ENCODE measurements at regions not wholly inside any gene's neighbourhood (a gene's known extent, or its start where the extent isn't known, plus 50 kb on each side); places are given as distances from the start of the nearest gene placed in this dataset.

- DNase-seq (ENCODE audit: low spot score) = no peak
- in situ Hi-C loops (cut with HindIII; ENCODE audit: low sequenced_read_pairs) = no loop called here
Measured at GRCh38 chr2:4588606-4589005, 885.2 kb downstream of the DCDC2C start.

DNA sequence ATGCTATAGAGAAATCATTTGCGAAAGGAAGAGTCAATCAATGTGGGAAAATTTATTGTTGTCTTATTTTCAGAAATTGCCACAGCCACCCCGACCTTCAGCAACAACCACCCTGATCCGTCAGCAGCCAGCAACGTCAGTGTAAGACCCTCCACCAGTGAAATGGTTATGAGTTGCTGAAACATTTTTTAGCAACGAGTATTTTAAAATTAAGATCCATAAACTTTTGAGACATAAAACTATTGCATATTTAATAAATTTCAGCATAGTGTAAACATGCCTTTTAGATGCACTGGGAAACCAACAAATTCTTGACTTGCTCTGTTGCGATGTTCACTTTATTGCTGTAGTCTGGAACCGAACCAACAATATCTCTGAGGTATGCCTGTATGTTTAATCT is 887.9 kb downstream of the DCDC2C start:
- DNase-seq (ENCODE audit: low spot score) = no peak
- in situ Hi-C loops (cut with HindIII; ENCODE audit: low sequenced_read_pairs) = no loop called here

GRCh38 chr2:4597400-4597799 is 894.0 kb downstream of the DCDC2C start:
- in situ Hi-C loops (cut with HindIII; ENCODE audit: low sequenced_read_pairs) = no loop called here
- no peak for DNase-seq (ENCODE audit: low spot score)

GRCh38 chr2:4604767-4605166 is 901.4 kb downstream of the DCDC2C start:
- DNase-seq (ENCODE audit: low spot score) = no peak
- in situ Hi-C loops (cut with HindIII; ENCODE audit: low sequenced_read_pairs) = no loop called here

GRCh38 chr2:4618141-4618540 is 914.8 kb downstream of the DCDC2C start:
- in situ Hi-C loops (cut with HindIII; ENCODE audit: low sequenced_read_pairs) = no loop called here
- DNase-seq (ENCODE audit: low spot score) = no peak

GRCh38 chr2:4618630-4619228 is 915.4 kb downstream of the DCDC2C start:
- in situ Hi-C loops (cut with HindIII; ENCODE audit: low sequenced_read_pairs) = no loop called here
- no peak for DNase-seq (ENCODE audit: low spot score)

- in situ Hi-C loops (cut with HindIII; ENCODE audit: low sequenced_read_pairs) = no loop called here
Measured at GRCh38 chr2:4628998-4629501, 925.7 kb downstream of the DCDC2C start.

GRCh38 chr2:4635289-4635688 is 931.9 kb downstream of the DCDC2C start:
- in situ Hi-C loops (cut with HindIII; ENCODE audit: low sequenced_read_pairs) = no loop called here
- DNase-seq (ENCODE audit: low spot score) = no peak

More at GRCh38 chr2:4628998-4629501, 925.7 kb downstream of the DCDC2C start:
- no peak for DNase-seq (ENCODE audit: low spot score)

- DNase-seq (ENCODE audit: low spot score) = no peak
- in situ Hi-C loops (cut with HindIII; ENCODE audit: low sequenced_read_pairs) = no loop called here
Measured at GRCh38 chr2:4653991-4654390, 950.6 kb downstream of the DCDC2C start.

DNA sequence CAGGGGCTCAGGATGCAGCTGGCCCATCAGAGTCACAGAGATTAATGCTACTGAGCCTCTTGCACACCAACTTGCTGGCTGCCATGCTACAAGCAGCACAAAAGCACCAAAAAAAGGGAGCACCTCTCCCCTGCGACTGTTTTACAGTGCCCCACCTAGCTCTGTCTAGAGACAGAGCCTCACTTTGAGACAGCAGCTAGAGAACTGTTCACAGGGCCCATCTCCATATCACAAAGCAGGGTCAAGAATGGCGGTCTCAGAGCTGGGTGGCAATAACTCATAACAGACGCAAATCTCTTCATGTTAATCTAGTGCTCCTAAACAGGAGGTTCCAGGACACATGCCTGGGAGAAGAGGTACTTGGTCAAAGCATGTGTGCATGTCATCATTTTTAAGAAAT is 953.0 kb downstream of the DCDC2C start:
- in situ Hi-C loops (cut with HindIII; ENCODE audit: low sequenced_read_pairs) = no loop called here
- DNase-seq (ENCODE audit: low spot score) = no peak

DNA sequence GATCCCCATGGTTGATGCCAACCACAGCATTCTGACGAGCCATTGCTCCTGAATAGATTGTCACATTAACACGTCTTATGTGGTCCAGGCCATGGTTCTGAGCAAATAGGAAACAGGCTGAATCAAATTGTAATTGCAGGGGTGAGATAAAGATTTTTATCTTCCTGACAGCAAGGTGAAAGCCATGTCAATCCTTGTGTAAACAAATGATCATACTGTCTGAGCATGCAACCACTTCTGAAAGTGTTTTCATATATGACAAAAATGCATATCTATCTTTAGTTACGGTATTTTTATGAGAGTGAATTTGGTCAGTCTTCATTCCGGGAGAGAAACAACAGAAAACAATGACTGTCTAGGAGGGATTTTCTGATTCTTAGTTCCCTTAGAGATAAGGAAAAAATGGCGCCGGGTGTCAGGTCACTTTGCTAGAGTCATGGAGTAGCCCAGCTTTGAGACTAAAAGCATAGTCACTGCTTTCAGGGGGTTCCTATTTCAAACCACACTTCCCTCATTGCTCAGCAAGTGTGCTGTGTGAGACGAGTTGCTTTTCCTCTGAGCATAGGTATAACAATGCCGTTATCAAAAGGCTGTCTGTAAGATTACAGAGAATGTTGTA is 958.9 kb downstream of the DCDC2C start:
- no peak for DNase-seq (ENCODE audit: low spot score)
- in situ Hi-C loops (cut with HindIII; ENCODE audit: low sequenced_read_pairs) = no loop called here

DNA sequence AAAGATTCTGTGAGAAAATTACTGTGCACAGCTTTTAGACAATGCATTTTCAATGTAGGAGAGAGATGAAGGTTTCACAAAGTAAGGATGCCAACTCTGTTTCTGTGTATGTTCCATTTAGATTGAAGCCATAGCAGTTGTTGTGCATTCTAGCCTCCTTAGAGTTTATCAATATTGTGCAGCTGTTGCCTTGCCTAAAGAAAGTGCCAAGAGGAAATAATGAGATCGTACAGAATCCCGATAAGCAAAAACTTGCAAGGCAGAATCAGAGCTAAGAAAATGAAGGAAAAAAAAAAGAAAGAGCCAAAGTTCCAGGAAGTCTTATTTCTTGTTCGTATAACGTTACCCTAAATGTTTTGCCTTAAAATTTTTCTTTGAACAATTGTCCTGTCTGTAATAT is 965.0 kb downstream of the DCDC2C start:
- in situ Hi-C loops (cut with HindIII; ENCODE audit: low sequenced_read_pairs) = no loop called here

GRCh38 chr2:4670331-4670730 is 967.0 kb downstream of the DCDC2C start:
- in situ Hi-C loops (cut with HindIII; ENCODE audit: low sequenced_read_pairs) = no loop called here
- DNase-seq (ENCODE audit: low spot score) = no peak

More for the DNA sequence above, 965.0 kb downstream of the DCDC2C start:
- no peak for DNase-seq (ENCODE audit: low spot score)

DNA sequence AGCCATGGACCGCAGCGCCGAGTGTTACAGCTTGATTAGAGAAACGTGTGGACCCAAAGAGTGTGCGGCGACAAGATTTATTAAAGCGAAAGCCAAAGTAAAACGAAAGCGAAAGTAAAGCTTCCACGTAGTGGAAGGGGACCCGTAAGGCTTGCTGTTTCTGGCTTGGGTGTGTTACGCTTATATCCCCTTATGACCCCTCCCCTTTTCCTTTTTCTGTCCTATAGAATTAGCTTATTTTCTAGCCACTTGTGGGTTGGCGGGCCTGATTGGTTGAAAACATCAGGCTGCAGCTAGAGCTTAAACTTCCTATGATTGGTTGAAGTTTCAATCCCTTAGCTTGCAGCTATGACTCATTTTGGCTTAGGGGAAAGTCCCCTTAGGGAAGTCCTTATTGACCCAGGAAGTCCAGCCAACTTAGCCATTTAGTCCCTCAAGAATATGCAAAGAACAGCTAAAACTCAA is 969.7 kb downstream of the DCDC2C start:
- in situ Hi-C loops (cut with HindIII; ENCODE audit: low sequenced_read_pairs) = no loop called here
- no peak for DNase-seq (ENCODE audit: low spot score)

- no peak for DNase-seq (ENCODE audit: low spot score)
- in situ Hi-C loops (cut with HindIII; ENCODE audit: low sequenced_read_pairs) = no loop called here
Measured at GRCh38 chr2:4674007-4674406, 970.6 kb downstream of the DCDC2C start.

- no peak for DNase-seq (ENCODE audit: low spot score)
- in situ Hi-C loops (cut with HindIII; ENCODE audit: low sequenced_read_pairs) = no loop called here
Measured at GRCh38 chr2:4675295-4675694, 971.9 kb downstream of the DCDC2C start.

GRCh38 chr2:4678927-4679326 is 975.6 kb downstream of the DCDC2C start:
- in situ Hi-C loops (cut with HindIII; ENCODE audit: low sequenced_read_pairs) = no loop called here

GRCh38 chr2:4679391-4679790 is 976.0 kb downstream of the DCDC2C start:
- no peak for DNase-seq (ENCODE audit: low spot score)
- in situ Hi-C loops (cut with HindIII; ENCODE audit: low sequenced_read_pairs) = no loop called here

More at GRCh38 chr2:4678927-4679326, 975.6 kb downstream of the DCDC2C start:
- DNase-seq (ENCODE audit: low spot score) = no peak

GRCh38 chr2:4684921-4685320 is 981.5 kb downstream of the DCDC2C start:
- in situ Hi-C loops (cut with HindIII; ENCODE audit: low sequenced_read_pairs) = no loop called here
- DNase-seq (ENCODE audit: low spot score) = no peak

- DNase-seq (ENCODE audit: low spot score) = no peak
- in situ Hi-C loops (cut with HindIII; ENCODE audit: low sequenced_read_pairs) = no loop called here
Measured at GRCh38 chr2:4690913-4691312, 987.5 kb downstream of the DCDC2C start.

DNA sequence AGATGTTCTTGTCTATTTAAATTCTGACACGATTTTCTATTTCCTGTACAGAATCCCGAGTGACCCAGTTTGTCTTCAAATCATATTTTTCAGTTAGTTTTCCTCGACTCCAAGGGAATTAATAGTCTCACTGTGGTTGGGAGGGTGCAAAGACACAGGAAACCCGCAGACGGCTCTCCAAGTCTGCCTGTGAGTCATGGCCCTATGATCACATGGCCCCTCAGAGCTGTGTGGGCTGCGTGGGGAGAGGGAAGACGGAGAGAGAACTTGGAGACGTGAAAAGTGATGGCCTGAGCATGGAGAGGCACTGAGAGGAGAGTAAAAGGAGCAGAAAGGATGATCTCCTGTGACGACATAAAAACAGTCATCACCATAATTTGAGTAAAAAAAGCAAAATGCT is 989.9 kb downstream of the DCDC2C start:
- no peak for DNase-seq (ENCODE audit: low spot score)
- in situ Hi-C loops (cut with HindIII; ENCODE audit: low sequenced_read_pairs) = no loop called here

All from G401 (cell line).